Trophoblast cell (in vitro differentiated cells and primary cell): ENCODE measurements at regions not wholly inside any gene's neighbourhood (a gene's known extent, or its start where the extent isn't known, plus 50 kb on each side); places are given as distances from the start of the nearest gene placed in this dataset.

ENCODE experiments used
- DNase-seq, 2 donors: peaks; one replicate each; pipeline ENCODE4 v3.0.0-alpha.2; 2016
- H2AFZ ChIP-seq: 2 replicates; pipeline ENCODE4 v1.6.1; 2013; ENCODE audit warnings: low read length, moderate library complexity, mild to moderate bottlenecking; ENCODE audit not compliant: insufficient read depth, poor library complexity
- H2AK5ac ChIP-seq: 2 replicates; pipeline ENCODE4 v1.6.1; 2013; ENCODE audit warnings: mild to moderate bottlenecking, low read length
- H2BK120ac ChIP-seq: 2 replicates; pipeline ENCODE4 v1.6.1; 2013; ENCODE audit warnings: low read length, mild to moderate bottlenecking, moderate library complexity; ENCODE audit not compliant: insufficient read depth, poor library complexity
- H2BK12ac ChIP-seq: 2 replicates; pipeline ENCODE4 v1.6.1; 2013; ENCODE audit warnings: mild to moderate bottlenecking, low read length, moderate library complexity
- H2BK5ac ChIP-seq: 2 replicates; pipeline ENCODE4 v1.6.1; 2013; ENCODE audit warnings: low read length, low read depth, moderate library complexity, mild to moderate bottlenecking; ENCODE audit not compliant: poor library complexity
- H3K14ac ChIP-seq: 2 replicates; pipeline ENCODE4 v1.6.1; 2013; ENCODE audit warnings: mild to moderate bottlenecking, low read length
- H3K18ac ChIP-seq: 2 replicates; pipeline ENCODE4 v1.6.1; 2013; ENCODE audit warnings: mild to moderate bottlenecking, low read length
- H3K23ac ChIP-seq: 2 replicates; pipeline ENCODE4 v1.6.1; 2013; ENCODE audit warnings: low read length
- H3K27ac ChIP-seq: 2 replicates; pipeline ENCODE4 v1.5.1; 2013; ENCODE audit warnings: low read depth, mild to moderate bottlenecking, inconsistent platforms, low read length, moderate library complexity
- H3K27me3 ChIP-seq: 2 replicates; pipeline ENCODE4 v1.6.1; 2013; ENCODE audit warnings: inconsistent platforms, mild to moderate bottlenecking, low read length, moderate library complexity; ENCODE audit not compliant: insufficient read depth
- H3K36me3 ChIP-seq, 2 experiments: 1 replicate in 1 of 2; 2 replicates in 1 of 2; pipeline ENCODE4 v1.6.1; 2013; ENCODE audit warnings: low read length in 2 of 2, mild to moderate bottlenecking in 2 of 2, moderate library complexity in 1 of 2; ENCODE audit not compliant: insufficient read depth in 2 of 2, control insufficient read depth in 1 of 2
- H3K4ac ChIP-seq: 2 replicates; pipeline ENCODE4 v1.6.1; 2013; ENCODE audit warnings: low read depth, mild to moderate bottlenecking, low read length, moderate library complexity
- H3K4me1 ChIP-seq, 2 experiments: 1 replicate in 1 of 2; 2 replicates in 1 of 2; pipeline ENCODE4 v1.6.1; 2013; ENCODE audit warnings: low read length in 2 of 2, mild to moderate bottlenecking in 2 of 2, moderate library complexity in 1 of 2; ENCODE audit not compliant: insufficient read depth in 2 of 2, control insufficient read depth in 1 of 2
- H3K4me2 ChIP-seq: 2 replicates; pipeline ENCODE4 v1.6.1; 2013; ENCODE audit warnings: inconsistent platforms, mild to moderate bottlenecking, low read length, moderate library complexity
- H3K4me3 ChIP-seq: 2 replicates; pipeline ENCODE4 v1.5.1; 2013; ENCODE audit warnings: mild to moderate bottlenecking, low read depth, low read length, inconsistent platforms
- H3K79me1 ChIP-seq: one replicate; pipeline ENCODE4 v1.6.1; 2013; ENCODE audit warnings: low read length
- H3K79me2 ChIP-seq: 2 replicates; pipeline ENCODE4 v1.6.1; 2013; ENCODE audit warnings: low read length, mild to moderate bottlenecking; ENCODE audit not compliant: control insufficient read depth, insufficient read depth, poor library complexity
- H3K9ac ChIP-seq: 2 replicates; pipeline ENCODE4 v1.6.1; 2013; ENCODE audit warnings: mild to moderate bottlenecking, low read length
- H3K9me3 ChIP-seq: 2 replicates; pipeline ENCODE4 v1.6.1; 2013; ENCODE audit warnings: low read depth, mild to moderate bottlenecking, control low read depth, inconsistent platforms, low read length; ENCODE audit not compliant: insufficient read depth
- H4K12ac ChIP-seq: 2 replicates; pipeline ENCODE4 v1.6.1; 2013; ENCODE audit warnings: low read depth, mild to moderate bottlenecking, low read length, moderate library complexity
- H4K8ac ChIP-seq: 2 replicates; pipeline ENCODE4 v1.6.1; 2013; ENCODE audit warnings: low read depth, mild to moderate bottlenecking, low read length, moderate library complexity
- H4K91ac ChIP-seq: one replicate; pipeline ENCODE4 v1.6.1; 2013; ENCODE audit warnings: low read depth, mild to moderate bottlenecking, low read length, moderate library complexity
- WGBS: extraction: QIAGEN DNeasy Blood & Tissue Kit; methylation state at CpG from one replicate; pipeline ENCODE4 v1.1.7; 2013; ENCODE audit warnings: missing lambda C conversion rate; ENCODE audit not compliant: insufficient read length, insufficient coverage; ENCODE audit errors: extremely low coverage; 5-methylcytosine and 5-hydroxymethylcytosine counted together

- Histone ChIP-seq H3K14ac (no peak overlapping the region), H3K9me3 (peaks cover 1% of the 10 kb centered on the region), H3K23ac (no peak overlapping the region), H2BK12ac (no peak overlapping the region), H3K79me2 (no peaks in the 10 kb centered on the region), H4K8ac (no peak overlapping the region), H3K4me3 (no peak overlapping the region), H3K4ac (no peak overlapping the region), H3K4me1 (no peaks in the 10 kb centered on the region), H2BK5ac (no peak overlapping the region), H2BK120ac (no peak overlapping the region), H3K18ac (no peak overlapping the region), H3K4me2 (no peak overlapping the region), H4K12ac (no peak overlapping the region), H3K79me1 (no peaks in the 10 kb centered on the region), H3K36me3 (no peaks in the 10 kb centered on the region), H4K91ac (no peak overlapping the region), H3K27ac (no peak overlapping the region), H3K27me3 (no peaks in the 10 kb centered on the region), H3K9ac (no peak overlapping the region), H2AFZ (no peak overlapping the region), H2AK5ac (no peak overlapping the region)
- whole genome bisulfite sequencing, result no CpG with 5 or more reads among the region's 3 CpGs
- no peak for DNase-seq
Measured at GRCh38 chr20:40816039-40816352, 127.0 kb upstream of the MAFB start.

- no peaks in the 10 kb centered on the region for H3K4me1 ChIP-seq
- no peaks in the 10 kb centered on the region for H3K79me2 ChIP-seq
- no peak overlapping the region for H3K4me2 ChIP-seq
- H3K18ac ChIP-seq, result no peak overlapping the region
- H3K4ac ChIP-seq, result no peak overlapping the region
- no peaks in the 10 kb centered on the region for H3K27me3 ChIP-seq
- H3K36me3 ChIP-seq, result no peaks in the 10 kb centered on the region
- H4K91ac ChIP-seq, result no peak overlapping the region
- no peaks in the 10 kb centered on the region for H3K9me3 ChIP-seq
- no peak for DNase-seq
- no peak overlapping the region for H4K8ac ChIP-seq
- H2AFZ ChIP-seq, result no peak overlapping the region
- no peak overlapping the region for H3K27ac ChIP-seq
- no CpG with 5 or more reads among the region's 7 CpGs for WGBS
- H3K23ac ChIP-seq, result no peak overlapping the region
- H2AK5ac ChIP-seq, result no peak overlapping the region
- H3K4me3 ChIP-seq, result no peak overlapping the region
- no peaks in the 10 kb centered on the region for H3K79me1 ChIP-seq
- no peak overlapping the region for H2BK5ac ChIP-seq
- no peak overlapping the region for H3K9ac ChIP-seq
- H2BK120ac ChIP-seq, result no peak overlapping the region
- no peak overlapping the region for H3K14ac ChIP-seq
- no peak overlapping the region for H2BK12ac ChIP-seq
- H4K12ac ChIP-seq, result no peak overlapping the region
Measured at GRCh38 chr20:40821429-40821828, 132.4 kb upstream of the MAFB start.

- H3K4ac ChIP-seq, result no peak overlapping the region
- DNase-seq, result no peak
- no peak overlapping the region for H2AFZ ChIP-seq
- no peak overlapping the region for H3K27ac ChIP-seq
- H3K4me2 ChIP-seq, result no peak overlapping the region
- H4K8ac ChIP-seq, result no peak overlapping the region
- H2BK5ac ChIP-seq, result no peak overlapping the region
- no peaks in the 10 kb centered on the region for H3K4me1 ChIP-seq
- H3K9me3 ChIP-seq, result no peaks in the 10 kb centered on the region
- H3K79me2 ChIP-seq, result no peaks in the 10 kb centered on the region
- no peak overlapping the region for H3K14ac ChIP-seq
- H2BK120ac ChIP-seq, result no peak overlapping the region
- no peaks in the 10 kb centered on the region for H3K79me1 ChIP-seq
- no peak overlapping the region for H3K18ac ChIP-seq
- no peaks in the 10 kb centered on the region for H3K27me3 ChIP-seq
- H2BK12ac ChIP-seq, result no peak overlapping the region
- no peaks in the 10 kb centered on the region for H3K36me3 ChIP-seq
- H3K23ac ChIP-seq, result no peak overlapping the region
- no peak overlapping the region for H4K12ac ChIP-seq
- no peak overlapping the region for H2AK5ac ChIP-seq
- no peak overlapping the region for H3K4me3 ChIP-seq
- H3K9ac ChIP-seq, result no peak overlapping the region
- no peak overlapping the region for H4K91ac ChIP-seq
Measured at GRCh38 chr20:40826699-40827098, 137.7 kb upstream of the MAFB start.

GRCh38 chr20:40835321-40835720 is 146.3 kb upstream of the MAFB start:
- H4K91ac ChIP-seq, result no peak overlapping the region
- H2AK5ac ChIP-seq, result no peak overlapping the region
- no CpG with 5 or more reads among the region's 5 CpGs for WGBS
- no peak for DNase-seq
- no peaks in the 10 kb centered on the region for H3K4me1 ChIP-seq
- no peaks in the 10 kb centered on the region for H3K9me3 ChIP-seq
- H3K27me3 ChIP-seq, result no peaks in the 10 kb centered on the region
- H4K12ac ChIP-seq, result no peak overlapping the region
- no peak overlapping the region for H3K4me3 ChIP-seq
- H3K79me2 ChIP-seq, result no peaks in the 10 kb centered on the region
- no peak overlapping the region for H2AFZ ChIP-seq
- H3K4ac ChIP-seq, result no peak overlapping the region
- H2BK5ac ChIP-seq, result no peak overlapping the region
- no peak overlapping the region for H2BK120ac ChIP-seq
- no peak overlapping the region for H4K8ac ChIP-seq
- H3K79me1 ChIP-seq, result no peaks in the 10 kb centered on the region
- no peak overlapping the region for H3K23ac ChIP-seq
- H3K36me3 ChIP-seq, result no peaks in the 10 kb centered on the region
- H3K18ac ChIP-seq, result no peak overlapping the region
- no peak overlapping the region for H3K27ac ChIP-seq
- H2BK12ac ChIP-seq, result no peak overlapping the region
- H3K4me2 ChIP-seq, result no peak overlapping the region
- no peak overlapping the region for H3K9ac ChIP-seq
- H3K14ac ChIP-seq, result no peak overlapping the region

GRCh38 chr20:40838509-40838908 is 149.5 kb upstream of the MAFB start:
- Histone ChIP-seq H2BK120ac (no peak overlapping the region), H3K14ac (no peak overlapping the region), H3K27me3 (no peaks in the 10 kb centered on the region), H2AFZ (no peak overlapping the region), H3K4me2 (no peak overlapping the region), H3K79me2 (no peaks in the 10 kb centered on the region), H3K23ac (no peak overlapping the region), H2AK5ac (no peak overlapping the region), H3K4me3 (no peak overlapping the region), H3K9me3 (no peaks in the 10 kb centered on the region), H3K27ac (no peak overlapping the region), H2BK12ac (no peak overlapping the region), H3K9ac (no peak overlapping the region), H3K4me1 (no peaks in the 10 kb centered on the region), H3K4ac (no peak overlapping the region), H3K36me3 (no peaks in the 10 kb centered on the region), H3K79me1 (no peaks in the 10 kb centered on the region), H4K12ac (no peak overlapping the region), H4K91ac (no peak overlapping the region), H3K18ac (no peak overlapping the region), H4K8ac (no peak overlapping the region), H2BK5ac (no peak overlapping the region)
- no CpG with 5 or more reads among the region's 3 CpGs for WGBS
- peak in 1 of 2 donors; percentile 14 for DNase-seq
